ENCODE measurements at regions not wholly inside any gene's neighbourhood (a gene's known extent, or its start where the extent isn't known, plus 50 kb on each side); places are given as distances from the start of the nearest gene placed in this dataset.

GRCh38 chr4:23297327-23297726 is 592.5 kb downstream of the PPARGC1A start:
- no peaks in the 10 kb centered on the region for H3K4me1 ChIP-seq (ENCODE audit: low read length)
- no peaks in the 10 kb centered on the region for H3K36me3 ChIP-seq (replicated peaks; ENCODE audit: insufficient read depth, low read length)
- no peaks in the 10 kb centered on the region for H3K9me2 ChIP-seq (replicated peaks; ENCODE audit: insufficient read depth, low read length)
- TF ChIP-seq, protein P1, sequence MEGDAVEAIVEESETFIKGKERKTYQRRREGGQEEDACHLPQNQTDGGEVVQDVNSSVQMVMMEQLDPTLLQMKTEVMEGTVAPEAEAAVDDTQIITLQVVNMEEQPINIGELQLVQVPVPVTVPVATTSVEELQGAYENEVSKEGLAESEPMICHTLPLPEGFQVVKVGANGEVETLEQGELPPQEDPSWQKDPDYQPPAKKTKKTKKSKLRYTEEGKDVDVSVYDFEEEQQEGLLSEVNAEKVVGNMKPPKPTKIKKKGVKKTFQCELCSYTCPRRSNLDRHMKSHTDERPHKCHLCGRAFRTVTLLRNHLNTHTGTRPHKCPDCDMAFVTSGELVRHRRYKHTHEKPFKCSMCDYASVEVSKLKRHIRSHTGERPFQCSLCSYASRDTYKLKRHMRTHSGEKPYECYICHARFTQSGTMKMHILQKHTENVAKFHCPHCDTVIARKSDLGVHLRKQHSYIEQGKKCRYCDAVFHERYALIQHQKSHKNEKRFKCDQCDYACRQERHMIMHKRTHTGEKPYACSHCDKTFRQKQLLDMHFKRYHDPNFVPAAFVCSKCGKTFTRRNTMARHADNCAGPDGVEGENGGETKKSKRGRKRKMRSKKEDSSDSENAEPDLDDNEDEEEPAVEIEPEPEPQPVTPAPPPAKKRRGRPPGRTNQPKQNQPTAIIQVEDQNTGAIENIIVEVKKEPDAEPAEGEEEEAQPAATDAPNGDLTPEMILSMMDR (IDR thresholded peaks at IDR 0.05; ENCODE audit: low read length) = no peak
- TF ChIP-seq EZH2 (optimal IDR thresholded peaks at IDR 0.05; ENCODE audit: low read depth, low read length) (no peak), EZH2phosphoT487 (IDR thresholded peaks at IDR 0.05; ENCODE audit: low read length) (no peak)
- H3K9ac ChIP-seq (ENCODE audit: low read length) = no peak overlapping the region
- no peak overlapping the region for H2AFZ ChIP-seq (ENCODE audit: low read length)
- no peak overlapping the region for H3K4me2 ChIP-seq (ENCODE audit: low read depth, low read length)
- no peaks in the 10 kb centered on the region for H3K9me3 ChIP-seq (replicated peaks; ENCODE audit: insufficient read depth, low read length)
- no peaks in the 10 kb centered on the region for H3F3A ChIP-seq (ENCODE audit: insufficient read depth, low read length)
- no peaks in the 10 kb centered on the region for H3K27me3 ChIP-seq (replicated peaks; ENCODE audit: insufficient read depth, low read length)
- DNase-seq = no peak
- no peak overlapping the region for H3K27ac ChIP-seq (ENCODE audit: low read length)
- no peaks in the 10 kb centered on the region for H3K79me2 ChIP-seq (ENCODE audit: low read length)
- H4K20me1 ChIP-seq (ENCODE audit: insufficient read depth, low read length) = no peaks in the 10 kb centered on the region
- H3K4me3 ChIP-seq (ENCODE audit: low read length) = no peak overlapping the region

DNA sequence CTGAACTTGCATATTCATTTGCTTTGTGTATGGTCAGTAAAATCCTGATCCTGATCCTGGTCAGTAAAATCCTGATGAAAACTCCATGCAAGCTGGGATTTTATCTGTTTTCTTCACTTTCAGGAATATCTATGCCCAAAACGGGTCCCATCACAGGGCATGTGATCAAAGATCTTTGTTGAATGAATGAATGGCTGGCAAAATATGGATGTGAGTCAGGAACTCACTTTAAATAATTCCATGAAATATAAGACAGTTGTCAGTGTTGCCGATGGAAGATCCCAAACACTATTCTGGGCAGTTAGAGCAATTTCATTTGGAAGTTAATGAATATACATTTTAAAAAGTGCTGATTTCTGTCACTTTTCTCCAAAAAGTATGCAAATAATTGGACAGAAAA is 598.4 kb downstream of the GBA3 start:
- Histone ChIP-seq H3K9me2 (replicated peaks; ENCODE audit: insufficient read depth, low read length) (no peaks in the 10 kb centered on the region), H3K36me3 (replicated peaks; ENCODE audit: insufficient read depth, low read length) (no peaks in the 10 kb centered on the region), H3K79me2 (ENCODE audit: low read length) (no peaks in the 10 kb centered on the region), H3K4me3 (ENCODE audit: low read length) (no peak overlapping the region), H4K20me1 (ENCODE audit: insufficient read depth, low read length) (no peaks in the 10 kb centered on the region), H3K9me3 (replicated peaks; ENCODE audit: insufficient read depth, low read length) (no peaks in the 10 kb centered on the region), H3K27ac (ENCODE audit: low read length) (no peak overlapping the region), H2AFZ (ENCODE audit: low read length) (peak overlapping the region; percentile 97; the same call in 1 of the 2 replicates), H3K4me1 (ENCODE audit: low read length) (no peaks in the 10 kb centered on the region), H3K9ac (ENCODE audit: low read length) (no peak overlapping the region), H3K27me3 (replicated peaks; ENCODE audit: insufficient read depth, low read length) (no peaks in the 10 kb centered on the region), H3F3A (ENCODE audit: insufficient read depth, low read length) (no peaks in the 10 kb centered on the region), H3K4me2 (ENCODE audit: low read depth, low read length) (no peak overlapping the region)
- TF ChIP-seq, protein P1 (IDR thresholded peaks at IDR 0.05; ENCODE audit: low read length) = no peak
- TF ChIP-seq EZH2phosphoT487 (IDR thresholded peaks at IDR 0.05; ENCODE audit: low read length) (no peak), EZH2 (optimal IDR thresholded peaks at IDR 0.05; ENCODE audit: low read depth, low read length) (no peak)
- DNase-seq = no peak

GRCh38 chr4:23290656-23291055 is 597.9 kb downstream of the GBA3 start:
- H3K4me3 ChIP-seq (ENCODE audit: low read length) = no peak overlapping the region
- H3F3A ChIP-seq (ENCODE audit: insufficient read depth, low read length) = no peaks in the 10 kb centered on the region
- no peak for DNase-seq
- no peaks in the 10 kb centered on the region for H3K9me2 ChIP-seq (replicated peaks; ENCODE audit: insufficient read depth, low read length)
- H3K27ac ChIP-seq (ENCODE audit: low read length) = no peak overlapping the region
- no peaks in the 10 kb centered on the region for H3K36me3 ChIP-seq (replicated peaks; ENCODE audit: insufficient read depth, low read length)
- TF ChIP-seq EZH2phosphoT487 (IDR thresholded peaks at IDR 0.05; ENCODE audit: low read length) (no peak), EZH2 (optimal IDR thresholded peaks at IDR 0.05; ENCODE audit: low read depth, low read length) (no peak)
- TF ChIP-seq, protein P1 (IDR thresholded peaks at IDR 0.05; ENCODE audit: low read length) = no peak
- H3K4me1 ChIP-seq (ENCODE audit: low read length) = no peaks in the 10 kb centered on the region
- no peak overlapping the region for H2AFZ ChIP-seq (ENCODE audit: low read length)
- H3K9me3 ChIP-seq (replicated peaks; ENCODE audit: insufficient read depth, low read length) = no peaks in the 10 kb centered on the region
- H3K27me3 ChIP-seq (replicated peaks; ENCODE audit: insufficient read depth, low read length) = no peaks in the 10 kb centered on the region
- no peak overlapping the region for H3K9ac ChIP-seq (ENCODE audit: low read length)
- H4K20me1 ChIP-seq (ENCODE audit: insufficient read depth, low read length) = no peaks in the 10 kb centered on the region
- H3K4me2 ChIP-seq (ENCODE audit: low read depth, low read length) = no peak overlapping the region
- H3K79me2 ChIP-seq (ENCODE audit: low read length) = no peaks in the 10 kb centered on the region
